Lower lobe of right lung (tissue), 2 donors: ENCODE measurements at regions not wholly inside any gene's neighbourhood (a gene's known extent, or its start where the extent isn't known, plus 50 kb on each side); places are given as distances from the start of the nearest gene placed in this dataset.

Experiments used
- ATAC-seq, 2 donors: fragments of 200-7000 bp; cut with Tn5 transposase; one replicate each; pipeline ENCODE4 v1.9.1; 2020 to 2022; ENCODE audit warnings: mild to moderate bottlenecking in 2 of 2, moderate library complexity in 2 of 2
- DNase-seq: peaks from one replicate; pipeline ENCODE4 v3.0.0-alpha.2; 2020
- H3K27ac ChIP-seq: fragments of 200-600 bp; one replicate; pipeline ENCODE4 v1.8.0; 2022
- H3K27me3 ChIP-seq: fragments of 200-600 bp; one replicate; pipeline ENCODE4 v1.8.0; 2022; ENCODE audit warnings: low read depth
- H3K36me3 ChIP-seq: fragments of 200-600 bp; one replicate; pipeline ENCODE4 v1.8.0; 2022; ENCODE audit warnings: mild to moderate bottlenecking
- H3K4me1 ChIP-seq: fragments of 200-600 bp; one replicate; pipeline ENCODE4 v1.8.0; 2022
- H3K4me3 ChIP-seq: fragments of 200-600 bp; one replicate; pipeline ENCODE4 v1.8.0; 2022; ENCODE audit warnings: mild to moderate bottlenecking
- H3K9me3 ChIP-seq: fragments of 200-600 bp; one replicate; pipeline ENCODE4 v1.8.0; 2022
- CTCF ChIP-seq: fragments of 200-600 bp; IDR thresholded peaks from one replicate; pipeline ENCODE4 v1.8.0; 2022; ENCODE audit warnings: antibody characterized with exemption, mild to moderate bottlenecking
- intact Hi-C: fragments of 100-400 bp; cut with DNase I; formaldehyde crosslinking; loops from one replicate; pipeline ENCODE4 v1.11.0; 2022
- donor health status: DM: no; HTN: yes; CAD: no; lungs with severe emphysema.

GRCh38 chr11:50423208-50423607 is 390.5 kb downstream of the OR4C45 start:
- Histone ChIP-seq H3K36me3 (no peaks in the 10 kb centered on the region), H3K4me1 (no peaks in the 10 kb centered on the region)
- intact Hi-C loops = no loop called here

More at GRCh38 chr11:50423208-50423607, 390.5 kb downstream of the OR4C45 start:
- H3K4me3 ChIP-seq = no peak overlapping the region
- DNase-seq (no peak), ATAC-seq (no peak)
- H3K27me3 ChIP-seq = no peaks in the 10 kb centered on the region
- H3K27ac ChIP-seq = no peak overlapping the region
- no peaks in the 10 kb centered on the region for H3K9me3 ChIP-seq
- no peak for TF ChIP-seq CTCF
